Stomach (tissue), 8 donors: ENCODE measurements at regions not wholly inside any gene's neighbourhood (a gene's known extent, or its start where the extent isn't known, plus 50 kb on each side); places are given as distances from the start of the nearest gene placed in this dataset.

Experiments used
- DNase-seq, 2 donors: peaks; one replicate each; pipeline versions ENCODE4 v3.0.0 to v3.0.0-alpha.2; 2013 to 2019
- H3K27ac ChIP-seq, 5 donors: fragments of 200-600 bp in 4 of 5; sonication (generic) in 4 of 5; one replicate each; pipeline ENCODE4 v1.5.1; 2013 to 2019; ENCODE audit warnings: mild to moderate bottlenecking in 1 of 5, moderate library complexity in 1 of 5
- H3K27me3 ChIP-seq, 3 donors: fragments of 200-600 bp; sonication (generic); one replicate each; pipeline ENCODE4 v1.5.1; 2017 to 2019; ENCODE audit warnings: mixed run types in 1 of 3
- H3K36me3 ChIP-seq, 4 donors: fragments of 200-600 bp; sonication (generic); 1 replicate in 3 of 4; 2 replicates in 1 of 4; pipeline ENCODE4 v1.5.1; 2016 to 2019
- H3K4me1 ChIP-seq, 4 donors: fragments of 200-600 bp; sonication (generic); one replicate each; pipeline ENCODE4 v1.5.1; 2016 to 2019
- H3K4me3 ChIP-seq, 4 donors: fragments of 200-600 bp; sonication (generic) in 3 of 4; one replicate each; pipeline ENCODE4 v1.5.1; 2016 to 2019; ENCODE audit warnings: mild to moderate bottlenecking in 1 of 4
- H3K9me3 ChIP-seq, 4 donors: fragments of 200-600 bp; sonication (generic); one replicate each; pipeline ENCODE4 v1.5.1; 2016 to 2019
- EP300 ChIP-seq: sonication (generic); formaldehyde crosslinking; IDR thresholded peaks from one replicate; pipeline ENCODE4 v1.6.1; 2017; ENCODE audit warnings: antibody characterized with exemption
- POLR2A ChIP-seq, 4 donors: fragments of 450-650 bp; IDR thresholded peaks; one replicate each; pipeline ENCODE4 v1.6.1; 2016; ENCODE audit warnings: antibody characterized with exemption in 4 of 4, control low read depth in 2 of 4, mild to moderate bottlenecking in 1 of 4, moderate library complexity in 1 of 4
- POLR2AphosphoS5 ChIP-seq, 3 donors: sonication (generic); formaldehyde crosslinking; IDR thresholded peaks; one replicate each; pipeline ENCODE4 v1.6.1; 2016; ENCODE audit warnings: antibody characterized with exemption in 3 of 3
- WGBS, 5 donors: extraction: QIAGEN DNeasy Blood & Tissue Kit in 3 of 5; methylation state at CpG; one replicate each; pipeline versions ENCODE4 v1.1.5 to v1.1.7; 2013 to 2018; 5-methylcytosine and 5-hydroxymethylcytosine counted together
- intact Hi-C: fragments of 100-400 bp; cut with DNase I; formaldehyde crosslinking; loops from one replicate; pipeline ENCODE4 v1.15.1; 2023; ENCODE audit warnings: low total_unique reads
- TF ChIP-seq, protein P1 (sequence below), 7 experiments: fragments of 450-650 bp in 4 of 7; fragments of 200-600 bp in 3 of 7; sonication (generic) in 3 of 7; IDR thresholded peaks; one replicate each; pipeline ENCODE4 v1.5.1; 2016 to 2019; ENCODE audit warnings: antibody characterized with exemption in 7 of 7, control low read depth in 2 of 7, mild to moderate bottlenecking in 1 of 7
- donor health status: healthy with polysubstance abuse.
- donor health status: Bipolar disorder and iron deficiency.
- donor health status: healthy.

DNA sequence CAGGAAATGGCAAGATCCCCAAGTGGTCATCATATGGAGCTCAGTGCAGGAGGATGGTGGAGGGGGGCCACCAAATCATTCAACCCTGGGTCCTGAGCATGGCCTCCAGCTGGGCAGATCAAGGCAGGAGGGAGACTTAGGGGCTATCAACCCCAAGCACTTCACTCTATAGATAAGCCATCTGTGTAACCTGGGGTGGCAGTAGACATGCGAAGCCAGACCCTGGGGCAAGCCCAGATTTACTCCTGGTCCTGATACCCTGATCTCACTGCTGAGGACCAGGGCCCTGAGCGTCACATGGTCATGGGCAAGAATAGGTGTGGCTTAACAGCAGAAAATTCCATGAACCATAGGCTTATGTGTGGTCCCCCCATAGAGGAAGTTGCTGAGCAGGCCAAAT lies 173.0 kb upstream of the ADCY1 start:
- Histone ChIP-seq H3K9me3 (peaks cover 0 to 14% (median 11%) of the 10 kb centered on the region in 4 donors), H3K4me3 (no peak overlapping the region), H3K27me3 (no peaks in the 10 kb centered on the region), H3K4me1 (no peaks in the 10 kb centered on the region), H3K27ac (no peak overlapping the region), H3K36me3 (no peaks in the 10 kb centered on the region)
- TF ChIP-seq, protein P1, sequence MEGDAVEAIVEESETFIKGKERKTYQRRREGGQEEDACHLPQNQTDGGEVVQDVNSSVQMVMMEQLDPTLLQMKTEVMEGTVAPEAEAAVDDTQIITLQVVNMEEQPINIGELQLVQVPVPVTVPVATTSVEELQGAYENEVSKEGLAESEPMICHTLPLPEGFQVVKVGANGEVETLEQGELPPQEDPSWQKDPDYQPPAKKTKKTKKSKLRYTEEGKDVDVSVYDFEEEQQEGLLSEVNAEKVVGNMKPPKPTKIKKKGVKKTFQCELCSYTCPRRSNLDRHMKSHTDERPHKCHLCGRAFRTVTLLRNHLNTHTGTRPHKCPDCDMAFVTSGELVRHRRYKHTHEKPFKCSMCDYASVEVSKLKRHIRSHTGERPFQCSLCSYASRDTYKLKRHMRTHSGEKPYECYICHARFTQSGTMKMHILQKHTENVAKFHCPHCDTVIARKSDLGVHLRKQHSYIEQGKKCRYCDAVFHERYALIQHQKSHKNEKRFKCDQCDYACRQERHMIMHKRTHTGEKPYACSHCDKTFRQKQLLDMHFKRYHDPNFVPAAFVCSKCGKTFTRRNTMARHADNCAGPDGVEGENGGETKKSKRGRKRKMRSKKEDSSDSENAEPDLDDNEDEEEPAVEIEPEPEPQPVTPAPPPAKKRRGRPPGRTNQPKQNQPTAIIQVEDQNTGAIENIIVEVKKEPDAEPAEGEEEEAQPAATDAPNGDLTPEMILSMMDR (IDR thresholded peaks at IDR 0.05) = no peak
- TF ChIP-seq EP300 = no peak
- no peak for TF ChIP-seq POLR2AphosphoS5 (IDR thresholded peaks at IDR 0.05)
- TF ChIP-seq POLR2A (IDR thresholded peaks at IDR 0.05) = no peak
- DNase-seq = no peak
- WGBS, 5 donors = 84 to 96% (median 88%) methylated on average over 2 of the region's 2 CpGs; no CpG with 5 or more reads in 1 of the 5 donors
- intact Hi-C loops = no loop called here

GRCh38 chr7:45401851-45402250 lies 172.3 kb upstream of the ADCY1 start:
- no peak overlapping the region for H3K4me3 ChIP-seq
- intact Hi-C loops = no loop called here
- WGBS, 5 donors = 63 to 85% (median 75%) methylated on average over 1 of the region's 1 CpG
- no peak for DNase-seq
- no peak overlapping the region for H3K27ac ChIP-seq
- no peaks in the 10 kb centered on the region for H3K27me3 ChIP-seq
- peaks cover 0 to 14% (median 11%) of the 10 kb centered on the region in 4 donors for H3K9me3 ChIP-seq
- no peaks in the 10 kb centered on the region for H3K36me3 ChIP-seq
- TF ChIP-seq EP300 = no peak
- H3K4me1 ChIP-seq = no peaks in the 10 kb centered on the region

DNA sequence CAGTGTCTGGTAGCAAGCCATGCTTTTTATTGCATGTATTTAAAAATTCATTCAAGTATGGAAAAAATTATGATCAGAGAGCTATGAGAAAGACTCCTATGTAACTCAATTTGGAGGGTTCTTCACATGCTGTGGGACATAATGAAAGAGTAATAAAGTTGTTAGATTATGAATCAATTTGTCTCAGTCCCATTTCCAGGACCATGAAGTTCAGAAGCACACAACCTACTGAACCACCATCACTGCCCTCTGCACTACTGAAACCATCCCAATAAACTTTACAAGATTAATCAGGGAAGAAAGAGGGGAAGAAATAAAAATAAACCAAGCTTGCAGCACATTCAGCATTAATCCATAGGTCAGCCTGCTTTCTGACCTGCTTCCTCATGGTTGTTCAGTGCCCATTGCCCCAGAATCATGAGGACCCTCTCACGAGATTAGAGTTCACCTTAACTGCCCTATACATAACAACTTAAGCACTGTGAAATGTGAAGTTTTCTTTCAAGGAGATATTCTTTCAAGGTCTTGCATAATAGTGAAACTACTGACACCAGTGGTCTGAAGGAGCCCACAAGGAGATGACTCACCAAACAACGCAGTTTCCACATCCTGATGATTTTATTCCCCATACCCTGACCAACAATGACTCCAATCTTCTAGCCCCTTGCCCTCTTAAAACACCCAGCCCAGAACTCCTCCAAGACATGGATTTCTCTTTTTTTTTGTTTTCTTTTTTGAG lies 171.5 kb upstream of the ADCY1 start:
- intact Hi-C loops = no loop called here
- Histone ChIP-seq H3K4me3 (no peak overlapping the region), H3K27ac (no peak overlapping the region), H3K4me1 (no peaks in the 10 kb centered on the region), H3K27me3 (no peaks in the 10 kb centered on the region), H3K36me3 (no peaks in the 10 kb centered on the region), H3K9me3 (peaks cover 0 to 14% (median 11%) of the 10 kb centered on the region in 4 donors)
- no peak for TF ChIP-seq EP300
- TF ChIP-seq POLR2AphosphoS5 (IDR thresholded peaks at IDR 0.05) = no peak
- TF ChIP-seq POLR2A (IDR thresholded peaks at IDR 0.05) = no peak
- TF ChIP-seq, protein P1 (IDR thresholded peaks at IDR 0.05) = no peak
- DNase-seq = no peak
- 55 to 69% (median 58%) methylated on average over 2 of the region's 2 CpGs for WGBS, 5 donors

GRCh38 chr7:45404622-45405021 lies 169.5 kb upstream of the ADCY1 start:
- no peak for DNase-seq
- no peaks in the 10 kb centered on the region for H3K36me3 ChIP-seq
- WGBS, 5 donors = 65 to 88% (median 81%) methylated on average over 2 of the region's 2 CpGs
- no peaks in the 10 kb centered on the region for H3K27me3 ChIP-seq
- H3K27ac ChIP-seq = no peak overlapping the region
- H3K4me3 ChIP-seq = no peak overlapping the region
- intact Hi-C loops = no loop called here
- no peak for TF ChIP-seq EP300
- no peak for TF ChIP-seq POLR2A (IDR thresholded peaks at IDR 0.05)
- TF ChIP-seq POLR2AphosphoS5 (IDR thresholded peaks at IDR 0.05) = no peak
- TF ChIP-seq, protein P1 (IDR thresholded peaks at IDR 0.05) = no peak
- H3K9me3 ChIP-seq = peaks cover 0 to 14% (median 12%) of the 10 kb centered on the region in 4 donors
- H3K4me1 ChIP-seq = no peaks in the 10 kb centered on the region

- 80 to 84% (median 83%) methylated on average over 25 to 27 of the region's 27 CpGs for WGBS, 5 donors
- no peak for DNase-seq
- H3K36me3 ChIP-seq = no peaks in the 10 kb centered on the region
- TF ChIP-seq POLR2A (IDR thresholded peaks at IDR 0.05) = no peak
- no peak for TF ChIP-seq EP300
- TF ChIP-seq, protein P1 (IDR thresholded peaks at IDR 0.05) = no peak
- TF ChIP-seq POLR2AphosphoS5 (IDR thresholded peaks at IDR 0.05) = no peak
- H3K4me3 ChIP-seq = no peak overlapping the region
- H3K9me3 ChIP-seq = peaks cover 0 to 35% (median 20%) of the 10 kb centered on the region in 4 donors
- H3K4me1 ChIP-seq = no peaks in the 10 kb centered on the region
- intact Hi-C loops = no loop called here
- no peak overlapping the region for H3K27ac ChIP-seq
- no peaks in the 10 kb centered on the region for H3K27me3 ChIP-seq
Observed at GRCh38 chr7:45407730-45408408, 166.3 kb upstream of the ADCY1 start.
